CD1c-positive myeloid dendritic cell (primary cell): ENCODE measurements at regions not wholly inside any gene's neighbourhood (a gene's known extent, or its start where the extent isn't known, plus 50 kb on each side); places are given as distances from the start of the nearest gene placed in this dataset.

Experiments
- DNase-seq: peaks from one replicate; pipeline ENCODE4 v3.0.0-alpha.2; 2016; ENCODE audit errors: extremely low spot score

DNA sequence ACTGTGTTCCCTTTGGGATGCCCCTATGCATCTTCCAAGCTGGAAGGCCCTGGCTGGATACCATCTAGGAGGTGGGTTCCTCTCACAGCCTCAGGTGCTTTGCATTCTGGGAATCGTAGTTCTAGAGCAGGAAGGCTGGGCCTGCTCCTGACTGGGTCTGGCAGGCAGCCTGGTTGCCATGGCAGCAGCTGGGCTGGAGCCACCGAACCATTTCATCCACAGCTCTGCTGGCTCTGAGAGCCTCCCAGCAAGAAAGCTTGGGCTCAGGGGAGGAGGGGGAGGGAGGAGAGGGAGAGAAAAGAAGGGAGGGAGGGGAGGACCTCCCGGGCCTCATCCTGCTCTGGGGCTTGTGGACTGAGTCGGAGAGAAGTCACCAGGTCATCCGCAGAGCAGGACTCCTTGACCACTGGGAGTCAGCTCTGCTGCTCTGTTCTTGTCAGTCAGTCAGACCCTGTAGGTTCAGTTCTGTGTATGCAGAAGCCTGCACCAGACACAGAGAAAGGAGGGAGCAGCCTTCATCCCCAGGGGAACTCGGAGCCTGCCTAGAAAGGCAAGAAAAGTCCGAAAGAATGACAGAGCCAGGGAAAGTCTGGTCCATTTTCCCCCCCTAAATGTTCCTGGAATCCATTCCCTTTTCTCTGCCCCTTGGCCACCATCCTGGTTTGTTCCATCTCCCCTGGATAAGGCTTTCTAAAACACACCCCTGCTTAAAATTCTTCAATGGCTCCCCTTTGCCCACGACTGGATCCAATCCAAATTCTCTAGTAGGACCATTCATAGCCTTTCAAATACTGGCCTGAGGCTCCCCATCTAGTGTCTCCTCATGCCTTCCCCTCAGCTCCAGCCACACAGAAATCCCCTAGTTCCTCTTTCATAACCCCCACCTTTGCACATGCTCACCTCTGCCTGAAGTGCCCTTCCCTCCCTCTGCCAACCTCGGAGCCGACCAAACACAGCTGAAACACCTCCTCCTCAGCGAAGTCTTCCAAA lies 65.4 kb upstream of the ARAP3 start:
- DNase-seq, result no peak

- DNase-seq, result no peak
Measured at GRCh38 chr5:141746395-141746794, 64.4 kb upstream of the ARAP3 start.

DNA sequence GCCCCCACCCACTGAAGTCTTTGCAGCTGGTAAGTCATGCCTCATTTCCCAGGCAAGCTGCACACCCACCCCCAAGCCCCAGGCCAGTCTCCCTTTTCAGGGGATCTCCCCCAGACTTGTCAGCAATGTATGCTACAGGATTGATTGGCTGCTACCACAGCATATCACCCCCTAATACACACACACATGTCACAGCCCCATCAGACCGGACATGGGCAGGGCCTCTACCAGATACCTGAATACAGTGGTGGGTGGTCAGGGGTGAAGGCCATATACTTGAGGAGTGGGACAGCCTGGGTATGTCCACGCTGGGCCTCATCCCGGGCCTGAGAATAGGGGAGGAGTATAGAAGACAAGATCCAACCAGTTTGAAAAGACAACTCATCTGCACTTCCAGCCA lies 63.4 kb upstream of the ARAP3 start:
- no peak for DNase-seq

- no peak for DNase-seq
Measured at GRCh38 chr5:141743866-141744272, 61.8 kb upstream of the ARAP3 start.

DNA sequence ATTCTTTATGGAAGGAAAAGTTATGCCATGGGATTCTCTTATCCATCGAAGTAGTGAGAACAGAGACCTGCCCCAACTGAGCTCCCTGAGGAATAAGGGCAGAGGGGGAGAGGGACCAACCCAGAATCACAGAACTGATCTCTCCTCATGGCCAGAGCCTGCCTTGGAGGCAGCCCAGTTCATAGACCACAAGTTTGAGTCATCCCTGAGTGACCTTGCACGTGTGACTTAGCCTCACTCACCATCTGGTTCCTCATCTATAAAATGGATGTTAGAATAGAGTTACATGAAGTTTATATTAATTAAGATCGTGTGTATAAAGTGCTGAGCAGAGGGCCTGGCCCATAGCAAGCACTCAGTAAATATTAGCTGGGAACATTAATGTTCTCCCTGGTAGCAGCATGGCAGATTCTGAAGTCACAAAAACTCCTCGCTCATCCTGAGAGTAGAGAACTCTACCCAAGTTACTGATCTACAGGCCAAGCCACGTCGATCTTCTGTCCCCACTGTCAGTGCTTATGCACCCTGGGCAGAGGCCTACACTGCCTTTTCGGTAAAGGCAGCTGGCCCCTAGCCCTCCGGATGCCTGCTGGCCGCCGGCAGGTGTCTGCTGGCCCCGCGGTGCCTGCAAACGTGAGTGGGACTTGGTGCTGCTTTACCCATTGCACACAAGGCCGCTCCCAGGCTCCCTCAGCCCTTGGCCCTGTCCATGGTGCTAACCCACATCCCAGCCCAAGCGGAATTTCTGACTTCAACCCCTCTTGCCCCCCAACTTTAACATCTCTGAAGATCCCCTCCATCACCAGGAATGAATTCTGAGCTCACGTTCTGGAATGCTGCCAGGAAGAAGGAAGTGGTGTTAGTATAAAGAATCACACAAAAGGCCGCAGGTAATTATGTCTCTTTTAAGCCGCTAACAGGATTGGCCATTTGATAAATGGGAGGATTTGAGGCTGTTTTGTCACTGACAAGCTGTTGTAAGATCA lies 61.1 kb upstream of the ARAP3 start:
- DNase-seq, result no peak

GRCh38 chr5:141742144-141742543 lies 60.1 kb upstream of the ARAP3 start:
- DNase-seq, result no peak

DNA sequence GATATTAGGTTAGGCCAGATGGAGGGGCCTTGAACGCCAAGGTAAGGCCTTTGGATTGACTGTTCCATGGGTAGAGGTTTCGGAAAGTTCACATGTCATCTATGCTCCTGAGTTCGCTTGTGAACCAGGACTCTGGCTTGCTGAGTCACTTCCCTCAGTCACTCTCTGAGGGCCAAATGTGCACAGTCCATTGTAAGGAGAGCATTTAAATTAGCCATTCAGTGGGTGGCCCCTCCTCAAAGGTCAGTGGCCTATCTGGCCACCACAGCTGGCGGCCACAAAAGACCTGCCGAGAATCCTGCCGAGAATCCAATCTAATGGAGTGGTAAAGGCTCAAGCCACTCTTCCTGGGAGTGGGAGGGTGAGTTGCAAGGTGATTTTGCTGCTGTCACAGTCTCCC lies 58.9 kb upstream of the ARAP3 start:
- no peak for DNase-seq

DNA sequence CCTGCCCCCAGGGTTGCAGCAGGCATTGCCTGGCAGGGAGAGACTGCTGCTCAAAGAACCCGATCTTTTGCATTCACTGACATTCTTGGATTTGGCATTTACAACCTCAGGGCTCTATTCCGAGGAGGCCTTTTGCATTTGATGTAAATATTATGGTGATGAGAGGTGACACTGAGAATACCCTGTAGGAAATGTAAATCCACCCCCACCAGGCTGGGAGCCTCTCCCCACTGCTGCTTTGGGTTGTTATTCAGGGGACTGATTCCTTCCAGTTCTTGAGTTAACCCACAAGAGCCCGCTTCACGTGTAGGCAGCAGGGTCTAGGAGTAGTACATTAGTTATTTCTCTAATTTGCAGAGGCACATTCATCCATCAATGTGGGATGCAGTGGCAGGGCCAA lies 55.5 kb upstream of the ARAP3 start:
- DNase-seq, result no peak

GRCh38 chr5:141735823-141736222 lies 53.8 kb upstream of the ARAP3 start:
- DNase-seq, result no peak

GRCh38 chr5:141734501-141735229 lies 52.6 kb upstream of the ARAP3 start:
- peak; percentile 43 for DNase-seq

DNA sequence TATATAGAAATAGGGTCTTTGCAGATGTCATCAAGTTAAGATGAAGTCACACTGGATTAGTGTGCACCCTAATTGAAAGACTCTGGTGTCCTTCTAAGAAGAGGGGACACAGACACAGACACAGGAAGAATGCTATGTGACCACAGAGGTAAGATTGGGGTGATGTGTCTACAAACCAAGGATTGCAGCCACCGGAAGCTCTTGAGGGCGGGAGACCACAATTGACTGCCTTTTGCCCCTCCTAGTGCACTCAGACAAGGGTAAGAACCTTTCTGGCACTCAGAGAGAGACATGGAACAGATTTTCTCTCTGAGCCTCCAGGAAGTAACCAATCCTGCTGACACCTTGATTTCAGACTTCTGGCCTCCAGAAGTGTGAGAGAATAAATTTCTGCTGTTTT lies 51.2 kb upstream of the ARAP3 start:
- DNase-seq, result no peak

- DNase-seq, result no peak
Measured at GRCh38 chr5:141732417-141732816, 50.4 kb upstream of the ARAP3 start.
